ENCODE measurements at regions not wholly inside any gene's neighbourhood (a gene's known extent, or its start where the extent isn't known, plus 50 kb on each side); places are given as distances from the start of the nearest gene placed in this dataset.

GRCh38 chr4:37767019-37767418 is 59.5 kb upstream of the PGM2 start:
- TF ChIP-seq CTCF (IDR thresholded peaks at IDR 0.05) (no peak), EP300 (IDR thresholded peaks at IDR 0.05; ENCODE audit: low read depth) (no peak)

All from transverse colon (tissue), 3 donors.